ENCODE measurements at regions not wholly inside any gene's neighbourhood (a gene's known extent, or its start where the extent isn't known, plus 50 kb on each side); places are given as distances from the start of the nearest gene placed in this dataset.

DNA sequence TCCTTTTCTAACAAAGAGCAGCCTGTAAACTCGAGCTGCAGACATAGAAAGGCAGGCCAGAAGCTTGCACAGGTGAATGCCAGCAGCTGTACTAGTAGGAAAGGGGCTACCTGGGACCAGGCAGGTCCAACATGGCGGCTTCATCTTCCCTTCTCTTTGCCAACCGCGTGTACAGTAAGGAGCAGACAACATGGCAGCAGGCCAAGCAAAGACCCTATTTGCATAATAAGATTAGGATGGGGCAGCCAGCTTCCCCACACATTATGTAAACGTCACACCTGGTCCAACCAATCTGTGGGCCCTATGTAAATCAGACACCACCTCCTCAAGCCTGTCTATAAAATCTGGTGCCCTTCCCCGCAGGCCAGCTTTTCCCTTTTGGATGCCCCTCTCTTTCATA lies 1186.5 kb upstream of the AUTS2 start:
- no peak for TF ChIP-seq CTCF (IDR thresholded peaks at IDR 0.05)
- TF ChIP-seq POLR2A (IDR thresholded peaks at IDR 0.05): no peak
